MCF 10A (cell line): ENCODE measurements at regions not wholly inside any gene's neighbourhood (a gene's known extent, or its start where the extent isn't known, plus 50 kb on each side); places are given as distances from the start of the nearest gene placed in this dataset.

ENCODE experiments used
- BruUV-seq: library from RNA; stranded (reverse); fragments of 400-500 nt; replicated peaks from 2 replicates; lab custom pipeline; 2021; lab: Mats Ljungman, UMichigan
- CTCF ChIA-PET: fragments of 300-600 bp; sonication (Branson Sonifier 250); formaldehyde crosslinking; extraction: SDS; loops from one replicate; lab custom pipeline; 2021; ENCODE audit warnings: antibody characterized with exemption, inconsistent platforms; lab: Yijun Ruan, JAX
- POLR2A ChIA-PET: fragments of 300-600, 350-650 bp; sonication (Branson Sonifier 250); formaldehyde crosslinking; extraction: SDS; loops from one replicate; lab custom pipeline; 2020; ENCODE audit warnings: antibody characterized with exemption, inconsistent platforms; lab: Yijun Ruan, JAX
- DNase-seq: peaks from one replicate; pipeline ENCODE4 v3.0.0-alpha.2; 2018; ENCODE audit not compliant: unreplicated experiment
- H3K27ac Mint-ChIP-seq: one replicate; pipeline ENCODE4 v1.8.0; 2022; ENCODE audit warnings: mild to moderate bottlenecking, low read depth, mixed read lengths; ENCODE audit not compliant: unreplicated experiment
- H3K27me3 Mint-ChIP-seq: one replicate; pipeline ENCODE4 v1.8.0; 2022; ENCODE audit warnings: mixed read lengths; ENCODE audit not compliant: insufficient read depth, unreplicated experiment
- H3K36me3 Mint-ChIP-seq: one replicate; pipeline ENCODE4 v1.8.0; 2022; ENCODE audit warnings: mild to moderate bottlenecking, moderate library complexity, mixed read lengths; ENCODE audit not compliant: insufficient read depth, unreplicated experiment
- H3K4me1 Mint-ChIP-seq: one replicate; pipeline ENCODE4 v1.8.0; 2022; ENCODE audit warnings: mixed read lengths; ENCODE audit not compliant: insufficient read depth, unreplicated experiment
- H3K4me3 Mint-ChIP-seq: one replicate; pipeline ENCODE4 v1.8.0; 2022; ENCODE audit warnings: mild to moderate bottlenecking, moderate library complexity, mixed read lengths; ENCODE audit not compliant: unreplicated experiment
- H3K9me3 Mint-ChIP-seq: one replicate; pipeline ENCODE4 v1.8.0; 2022; ENCODE audit warnings: mixed read lengths; ENCODE audit not compliant: unreplicated experiment
- CTCF ChIP-seq: fragments of 200-600 bp; IDR thresholded peaks from one replicate; pipeline ENCODE4 v1.8.0; 2022; ENCODE audit warnings: antibody characterized with exemption, mild to moderate bottlenecking; ENCODE audit not compliant: unreplicated experiment
- intact Hi-C: fragments of 100-400 bp; cut with micrococcal nuclease; formaldehyde crosslinking; loops from 2 replicates; pipeline ENCODE4 v1.14.1; 2022

- POLR2A ChIA-PET = interaction anchor here (0.6 kb wide), 1 partner anchor 234 kb away, joined by 3 read pairs; no protein-coding TSS in a partner anchor
- TF ChIP-seq CTCF = no peak
- Mint-ChIP-seq H3K27ac (no peak overlapping the region), H3K27me3 (no peaks in the 10 kb centered on the region), H3K36me3 (no peaks in the 10 kb centered on the region), H3K9me3 (no peaks in the 10 kb centered on the region), H3K4me3 (no peak overlapping the region), H3K4me1 (peaks cover 11% of the 10 kb centered on the region)
- CTCF ChIA-PET = interaction anchor here (0.7 kb wide), 1 partner anchor 23 kb away, joined by 3 read pairs; no protein-coding TSS in a partner anchor
- no peak for DNase-seq
- BruUV-seq = no TSS peak
- intact Hi-C loops = no loop called here
These were observed 489.7 kb upstream of the CELF2 start for GRCh38 chr10:10527861-10528562.

- no peaks in the 10 kb centered on the region for H3K9me3 Mint-ChIP-seq
- ChIA-PET POLR2A (interaction anchor here (0.6 kb wide), 1 partner anchor 235 kb away, joined by 3 read pairs; no protein-coding TSS in a partner anchor), CTCF (interaction anchor here (0.7 kb wide), 1 partner anchor 24 kb away, joined by 3 read pairs; no protein-coding TSS in a partner anchor)
- H3K36me3 Mint-ChIP-seq = no peaks in the 10 kb centered on the region
- H3K27me3 Mint-ChIP-seq = no peaks in the 10 kb centered on the region
- no TSS peak for BruUV-seq
- no peak for DNase-seq
- no peak overlapping the region for H3K27ac Mint-ChIP-seq
- TF ChIP-seq CTCF = no peak
- H3K4me3 Mint-ChIP-seq = no peak overlapping the region
- peaks cover 16% of the 10 kb centered on the region for H3K4me1 Mint-ChIP-seq
- intact Hi-C loops = no loop called here
These were observed 489.1 kb upstream of the CELF2 start for GRCh38 chr10:10528563-10528910.

GRCh38 chr10:10530313-10530712, 487.4 kb upstream of the CELF2 start:
- no peak overlapping the region for H3K27ac Mint-ChIP-seq
- TF ChIP-seq CTCF = no peak
- CTCF ChIA-PET = no interaction called here
- H3K4me3 Mint-ChIP-seq = no peak overlapping the region
- no peaks in the 10 kb centered on the region for H3K9me3 Mint-ChIP-seq
- peaks cover 24% of the 10 kb centered on the region for H3K4me1 Mint-ChIP-seq
- intact Hi-C loops = no loop called here
- H3K36me3 Mint-ChIP-seq = no peaks in the 10 kb centered on the region
- POLR2A ChIA-PET = no interaction called here
- no peak for DNase-seq
- H3K27me3 Mint-ChIP-seq = no peaks in the 10 kb centered on the region
- BruUV-seq = no TSS peak

GRCh38 chr10:10532236-10532635, 485.4 kb upstream of the CELF2 start:
- Mint-ChIP-seq H3K4me1 (peaks cover 24% of the 10 kb centered on the region), H3K9me3 (no peaks in the 10 kb centered on the region), H3K27ac (no peak overlapping the region), H3K4me3 (no peak overlapping the region), H3K36me3 (no peaks in the 10 kb centered on the region), H3K27me3 (no peaks in the 10 kb centered on the region)
- ChIA-PET POLR2A (no interaction called here), CTCF (no interaction called here)
- no peak for TF ChIP-seq CTCF
- no TSS peak for BruUV-seq
- DNase-seq = no peak
- intact Hi-C loops = no loop called here
